ENCODE measurements at regions not wholly inside any gene's neighbourhood (a gene's known extent, or its start where the extent isn't known, plus 50 kb on each side); places are given as distances from the start of the nearest gene placed in this dataset.

- Histone ChIP-seq H3K9ac (replicated peaks in 1 of 4; ENCODE audit: extremely low read depth in 1 of 4, low read depth in 3 of 4, low read length in 3 of 4) (no peak overlapping the region), H2BK120ac (replicated peaks; ENCODE audit: low read depth, low read length) (no peak overlapping the region), H2AFZ (ENCODE audit: low read length) (no peak overlapping the region), H3K14ac (ENCODE audit: insufficient read length) (no peak overlapping the region), H4K8ac (ENCODE audit: extremely low read depth, insufficient read depth, low read length) (no peak overlapping the region), H2BK15ac (ENCODE audit: low read length) (no peak overlapping the region), H3K4me1 (replicated peaks in 1 of 4; ENCODE audit: control insufficient read depth in 3 of 4, insufficient read depth in 4 of 4, low read length in 3 of 4) (peaks cover 0 to 3% (median 0%) of the 10 kb centered on the region in 4 experiments; a peak in 1 of 7 replicates), H3K56ac (replicated peaks; ENCODE audit: insufficient read length, low read depth, low read length) (no peak overlapping the region), H2BK5ac (ENCODE audit: low read depth, low read length) (no peak overlapping the region), H3K9me3 (ENCODE audit: insufficient read depth in 2 of 2, low read depth in 1 of 2, low read length in 1 of 2) (no peaks in the 10 kb centered on the region), H3K79me1 (ENCODE audit: low read depth, low read length) (no peaks in the 10 kb centered on the region), H3K4me2 (ENCODE audit: insufficient read depth in 1 of 2, low read depth in 2 of 2, low read length in 2 of 2) (no peak overlapping the region), H3K79me2 (ENCODE audit: control insufficient read depth in 1 of 2, insufficient read depth in 2 of 2, low read length in 2 of 2) (no peaks in the 10 kb centered on the region), H3K27me3 (replicated peaks in 1 of 4; ENCODE audit: control insufficient read depth in 3 of 4, extremely low read depth in 1 of 4, insufficient read depth in 3 of 4, low read length in 3 of 4) (no peaks in the 10 kb centered on the region), H3K23me2 (ENCODE audit: low read depth, low read length) (no peaks in the 10 kb centered on the region), H2BK12ac (ENCODE audit: low read depth, low read length) (no peak overlapping the region), H3K4ac (replicated peaks; ENCODE audit: insufficient read length, low read depth, low read length) (no peak overlapping the region), H2BK20ac (ENCODE audit: low read length) (no peak overlapping the region), H3K36me3 (ENCODE audit: control insufficient read depth in 2 of 4, insufficient read depth in 4 of 4, low read length in 3 of 4) (no peaks in the 10 kb centered on the region), H3K18ac (ENCODE audit: extremely low read depth, low read length) (no peak overlapping the region), H3K27ac (ENCODE audit: low read depth, low read length) (no peak overlapping the region), H3K23ac (ENCODE audit: insufficient read length) (no peak overlapping the region), H2AK5ac (ENCODE audit: low read depth, low read length) (no peak overlapping the region), H3K4me3 (ENCODE audit: extremely low read depth in 1 of 4, insufficient read depth in 2 of 4, low read depth in 3 of 4, low read length in 4 of 4) (no peak overlapping the region), H4K5ac (ENCODE audit: insufficient read length, low read depth, low read length) (no peak overlapping the region), H4K20me1 (replicated peaks in 1 of 2; ENCODE audit: control insufficient read depth in 1 of 2, insufficient read depth in 2 of 2, low read length in 2 of 2) (no peaks in the 10 kb centered on the region), H4K91ac (replicated peaks; ENCODE audit: insufficient read length, low read length) (no peak overlapping the region)
- POLR2A ChIA-PET (ENCODE audit: partially characterized antibody), result no interaction called here
- TF ChIP-seq CREB1 (IDR thresholded peaks at IDR 0.05) (no peak), SIX5 (IDR thresholded peaks at IDR 0.05; ENCODE audit: low read depth, low read length) (no peak), RBBP5 (IDR thresholded peaks at IDR 0.05; ENCODE audit: borderline replicate concordance, low read depth, low read length) (no peak), TBP (IDR thresholded peaks at IDR 0.05; ENCODE audit: low read depth, low read length) (no peak), FOSL1 (IDR thresholded peaks at IDR 0.05; ENCODE audit: insufficient read depth, low read depth, low read length) (no peak), CEBPB (IDR thresholded peaks at IDR 0.05; ENCODE audit: low read depth, low read length) (no peak), ATF2 (IDR thresholded peaks at IDR 0.05; ENCODE audit: low read length) (no peak), MAFK (IDR thresholded peaks at IDR 0.05; ENCODE audit: low read depth, low read length) (no peak), POU5F1 (IDR thresholded peaks at IDR 0.05; ENCODE audit: low read depth, low read length) (no peak), TAF1 (IDR thresholded peaks at IDR 0.05; ENCODE audit: low read depth, low read length) (no peak)
- TF ChIP-seq, protein P1, sequence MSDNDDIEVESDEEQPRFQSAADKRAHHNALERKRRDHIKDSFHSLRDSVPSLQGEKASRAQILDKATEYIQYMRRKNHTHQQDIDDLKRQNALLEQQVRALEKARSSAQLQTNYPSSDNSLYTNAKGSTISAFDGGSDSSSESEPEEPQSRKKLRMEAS (IDR thresholded peaks at IDR 0.05), result no peak
- FAIRE-seq, result no peak
- CTCF ChIA-PET (ENCODE audit: partially characterized antibody), result no interaction called here
- DNase-seq (ENCODE audit: low read depth in 1 of 2, low spot score in 2 of 2), result no peak
Measured at GRCh38 chr9:71237051-71237450, 115.6 kb upstream of the TRPM3 start.
